PFSK-1 (cell line): ENCODE measurements at regions not wholly inside any gene's neighbourhood (a gene's known extent, or its start where the extent isn't known, plus 50 kb on each side); places are given as distances from the start of the nearest gene placed in this dataset.

ENCODE experiments used
- FOXP2 ChIP-seq: optimal IDR thresholded peaks from 2 replicates; pipeline ENCODE3; 2011; ENCODE audit warnings: borderline replicate concordance, control low read depth, inconsistent platforms; ENCODE audit not compliant: insufficient read depth; ENCODE audit errors: extremely low read length, extremely low read depth
- POLR2AphosphoS5 ChIP-seq: IDR thresholded peaks from 2 replicates; pipeline ENCODE4 v1.6.1; 2012; ENCODE audit warnings: low read depth, mild to moderate bottlenecking, control low read depth, low read length, moderate library complexity
- REST ChIP-seq, 2 experiments: IDR thresholded peaks; 2 replicates each; pipeline versions ENCODE4 v1.6.1 to v1.8.0; 2011 to 2012; ENCODE audit warnings: low read depth in 2 of 2, low read length in 2 of 2, control low read depth in 1 of 2, inconsistent platforms in 1 of 2, mild to moderate bottlenecking in 1 of 2, moderate library complexity in 1 of 2; ENCODE audit not compliant: insufficient read depth in 1 of 2
- SIN3A ChIP-seq: IDR thresholded peaks from 2 replicates; pipeline ENCODE4 v1.6.1; 2012; ENCODE audit warnings: mild to moderate bottlenecking, low read length, moderate library complexity, borderline replicate concordance; ENCODE audit not compliant: insufficient read depth
- TAF1 ChIP-seq: IDR thresholded peaks from 2 replicates; pipeline ENCODE4 v1.6.1; 2012; ENCODE audit warnings: low read length, control low read depth, borderline replicate concordance; ENCODE audit not compliant: insufficient read depth

- TF ChIP-seq POLR2AphosphoS5 (no peak), TAF1 (no peak), SIN3A (no peak), REST (IDR thresholded peaks at IDR 0.05; ENCODE audit: insufficient read depth in 1 of 2, low read depth in 2 of 2, low read length in 2 of 2) (no peak), FOXP2 (no peak)
Observed at GRCh38 chr11:23897453-23898286, 599.2 kb upstream of the LUZP2 start.
